PFSK-1 (cell line): ENCODE measurements at regions not wholly inside any gene's neighbourhood (a gene's known extent, or its start where the extent isn't known, plus 50 kb on each side); places are given as distances from the start of the nearest gene placed in this dataset.

Experiments
- REST ChIP-seq, 2 experiments: IDR thresholded peaks; 2 replicates each; pipeline versions ENCODE4 v1.6.1 to v1.8.0; 2011 to 2012; ENCODE audit warnings: low read depth in 2 of 2, low read length in 2 of 2, control low read depth in 1 of 2, inconsistent platforms in 1 of 2, mild to moderate bottlenecking in 1 of 2, moderate library complexity in 1 of 2; ENCODE audit not compliant: insufficient read depth in 1 of 2
- TAF1 ChIP-seq: IDR thresholded peaks from 2 replicates; pipeline ENCODE4 v1.6.1; 2012; ENCODE audit warnings: low read length, control low read depth, borderline replicate concordance; ENCODE audit not compliant: insufficient read depth

- TF ChIP-seq TAF1 (no peak), REST (IDR thresholded peaks at IDR 0.05; ENCODE audit: insufficient read depth in 1 of 2, low read depth in 2 of 2, low read length in 2 of 2) (no peak)
Observed at GRCh38 chr3:162760789-162761188, 1264.2 kb downstream of the OTOL1 start.
